Adipocyte (in vitro differentiated cells): ENCODE measurements at regions not wholly inside any gene's neighbourhood (a gene's known extent, or its start where the extent isn't known, plus 50 kb on each side); places are given as distances from the start of the nearest gene placed in this dataset.

Source experiments
- DNase-seq: peaks from one replicate; pipeline ENCODE4 v3.0.0-alpha.2; 2015; ENCODE audit warnings: low read depth
- H3K27me3 ChIP-seq: replicated peaks from 2 replicates; pipeline ENCODE4 v1.7.0; 2013; ENCODE audit warnings: mild to moderate bottlenecking, low read length, moderate library complexity; ENCODE audit not compliant: control insufficient read depth, insufficient read depth
- H3K36me3 ChIP-seq: 2 replicates; pipeline ENCODE4 v1.7.0; 2013; ENCODE audit warnings: low read length, mild to moderate bottlenecking, moderate library complexity; ENCODE audit not compliant: control insufficient read depth, insufficient read depth, severe bottlenecking
- H3K4me1 ChIP-seq: 2 replicates; pipeline ENCODE4 v1.7.0; 2013; ENCODE audit warnings: mild to moderate bottlenecking, low read length, moderate library complexity; ENCODE audit not compliant: control insufficient read depth, insufficient read depth
- H3K4me3 ChIP-seq: 2 replicates; pipeline ENCODE4 v1.7.0; 2013; ENCODE audit warnings: mild to moderate bottlenecking, low read length, moderate library complexity
- H3K9ac ChIP-seq: 2 replicates; pipeline ENCODE4 v1.7.0; 2013; ENCODE audit warnings: mild to moderate bottlenecking, low read length, moderate library complexity
- H3K9me3 ChIP-seq: 2 replicates; pipeline ENCODE4 v1.7.0; 2013; ENCODE audit warnings: mild to moderate bottlenecking, low read length, moderate library complexity; ENCODE audit not compliant: control insufficient read depth

DNA sequence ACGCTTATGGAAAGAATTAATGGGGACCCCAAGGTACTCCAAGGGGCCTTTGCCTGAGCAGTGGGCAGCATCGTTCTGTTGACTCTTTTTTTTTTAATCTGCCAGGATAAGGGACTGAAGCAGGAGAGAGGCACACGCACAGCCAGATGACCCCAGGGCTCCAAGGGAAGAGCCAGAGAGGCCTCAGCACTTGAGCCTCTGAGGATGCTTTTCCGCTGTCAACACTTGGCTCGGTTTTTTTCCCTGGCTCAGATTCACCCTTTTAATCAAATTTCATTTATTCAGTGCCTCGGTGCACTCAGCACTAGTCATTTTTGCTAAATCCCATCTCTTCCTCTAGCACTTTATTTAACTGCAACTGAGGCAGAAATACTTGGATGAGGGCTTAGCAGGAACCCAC, 226.3 kb downstream of the FGF9 start:
- peaks cover 16% of the 10 kb centered on the region for H3K4me1 ChIP-seq
- no peaks in the 10 kb centered on the region for H3K27me3 ChIP-seq
- H3K4me3 ChIP-seq = no peak overlapping the region
- H3K36me3 ChIP-seq = no peaks in the 10 kb centered on the region
- no peak overlapping the region for H3K9ac ChIP-seq
- H3K9me3 ChIP-seq = no peaks in the 10 kb centered on the region
- no peak for DNase-seq

DNA sequence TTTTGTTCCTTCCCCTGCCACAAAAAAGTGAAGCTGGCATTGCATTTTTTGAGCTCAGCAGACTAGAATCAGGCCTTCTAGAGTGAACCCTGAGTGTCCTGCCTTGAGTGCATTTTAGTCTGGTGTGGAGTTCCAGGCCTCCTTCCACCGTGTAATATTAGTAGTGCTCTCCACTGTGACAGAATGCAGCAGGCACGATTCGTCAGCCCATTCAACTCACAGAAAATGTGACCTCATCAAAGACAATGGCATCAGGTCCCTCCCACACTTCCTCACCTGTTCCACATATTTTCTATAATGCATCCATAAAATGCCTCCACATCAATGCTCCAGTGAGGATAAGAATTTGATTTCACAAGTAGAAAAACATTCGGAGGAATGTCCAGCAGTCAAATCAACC, 227.6 kb downstream of the FGF9 start:
- no peak for DNase-seq
- Histone ChIP-seq H3K36me3 (no peaks in the 10 kb centered on the region), H3K9me3 (no peaks in the 10 kb centered on the region), H3K4me1 (peaks cover 18% of the 10 kb centered on the region), H3K27me3 (no peaks in the 10 kb centered on the region), H3K4me3 (no peak overlapping the region), H3K9ac (no peak overlapping the region)

DNA sequence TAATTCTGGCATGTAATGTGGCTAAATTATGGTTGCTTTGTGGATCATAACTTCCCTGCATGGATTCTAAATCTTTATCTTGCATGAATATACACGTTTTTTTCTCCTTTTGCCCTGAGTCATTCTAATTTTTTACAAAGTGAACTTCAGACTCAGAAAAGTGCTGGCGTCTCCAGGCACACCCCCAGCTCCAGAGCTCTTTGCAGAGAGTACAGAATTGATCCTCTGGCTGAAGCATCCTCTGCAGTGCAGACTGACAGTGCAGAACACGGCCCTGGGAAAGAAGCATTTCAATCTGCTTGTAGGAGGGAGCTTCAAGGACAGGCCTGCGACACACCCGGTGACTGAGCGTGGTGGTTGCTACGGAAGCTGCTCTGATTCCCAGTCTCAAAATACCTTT, 228.1 kb downstream of the FGF9 start:
- H3K27me3 ChIP-seq = peaks cover 2% of the 10 kb centered on the region
- no peak overlapping the region for H3K9ac ChIP-seq
- no peaks in the 10 kb centered on the region for H3K9me3 ChIP-seq
- H3K4me1 ChIP-seq = peaks cover 18% of the 10 kb centered on the region
- no peak overlapping the region for H3K4me3 ChIP-seq
- DNase-seq = no peak
- no peaks in the 10 kb centered on the region for H3K36me3 ChIP-seq

DNA sequence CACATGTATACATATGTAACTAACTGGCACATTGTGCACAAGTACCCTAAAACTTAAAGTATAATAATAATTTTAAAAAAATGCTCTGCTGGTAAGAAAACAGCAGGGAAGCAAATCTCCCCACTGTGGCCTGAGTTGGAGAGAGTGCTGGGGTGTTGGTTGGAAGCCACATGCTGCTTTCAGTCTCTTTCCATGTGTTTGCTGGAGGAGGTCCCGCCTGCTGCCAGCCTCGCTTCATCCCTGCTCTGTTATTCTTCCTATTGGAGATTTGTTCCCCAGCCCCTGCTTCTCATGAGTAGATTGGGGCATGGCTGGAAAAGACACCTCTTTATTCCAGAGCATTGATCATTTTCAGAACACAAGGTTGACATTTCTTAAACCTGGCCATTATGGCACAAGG, 230.5 kb downstream of the FGF9 start:
- H3K27me3 ChIP-seq = peaks cover 5% of the 10 kb centered on the region
- H3K9me3 ChIP-seq = no peaks in the 10 kb centered on the region
- peak overlapping the region; percentile 38 for H3K9ac ChIP-seq
- no peak for DNase-seq
- no peak overlapping the region for H3K4me3 ChIP-seq
- no peaks in the 10 kb centered on the region for H3K36me3 ChIP-seq
- peaks cover 18% of the 10 kb centered on the region for H3K4me1 ChIP-seq

DNA sequence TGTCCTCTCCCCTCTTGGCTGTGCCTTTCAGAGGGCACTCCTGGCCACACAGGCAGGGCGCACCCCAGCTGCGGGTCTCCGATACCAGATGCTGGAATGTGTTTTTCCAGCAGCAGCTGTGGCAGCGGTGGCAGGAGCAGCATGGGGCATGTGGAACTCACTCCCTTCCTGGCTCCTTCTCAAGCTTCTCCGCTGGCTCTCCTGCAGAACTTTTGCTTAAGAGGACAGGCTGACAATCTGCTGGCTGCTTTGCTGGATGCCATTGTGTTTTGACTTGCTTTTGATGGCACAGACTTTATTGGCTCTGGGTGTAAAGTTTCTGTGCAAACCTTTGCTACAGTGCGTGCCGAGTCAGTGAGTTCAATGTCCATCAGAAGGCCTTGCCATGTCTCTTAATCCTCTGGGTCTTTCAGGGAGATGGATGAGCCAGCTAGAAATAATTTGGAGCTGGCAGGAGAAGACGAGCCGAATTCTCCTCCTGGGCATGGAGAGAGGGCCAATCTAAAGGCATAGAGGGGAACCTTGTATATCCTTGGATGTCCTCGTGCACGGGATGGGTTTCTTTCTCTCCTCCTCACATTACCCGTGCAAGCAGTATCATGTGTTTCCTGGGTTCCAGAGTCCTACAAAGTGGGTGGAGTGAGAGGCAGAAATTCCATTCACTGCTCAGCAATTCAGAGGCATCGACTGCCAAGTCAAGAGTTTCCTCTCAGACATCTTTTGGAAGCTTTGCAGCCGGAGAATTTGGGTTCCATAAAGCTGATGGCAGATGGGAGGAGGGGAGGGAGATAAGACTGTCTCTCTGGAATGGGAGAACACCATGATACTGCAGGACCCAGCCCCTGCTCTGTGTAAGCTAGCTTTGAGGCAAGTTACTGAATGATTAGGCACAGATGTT, 231.2 kb downstream of the FGF9 start:
- no peaks in the 10 kb centered on the region for H3K9me3 ChIP-seq
- DNase-seq = no peak
- H3K36me3 ChIP-seq = no peaks in the 10 kb centered on the region
- H3K4me1 ChIP-seq = peaks cover 18% of the 10 kb centered on the region
- H3K4me3 ChIP-seq = no peak overlapping the region
- peak overlapping the region; percentile 38 for H3K9ac ChIP-seq
- peaks cover 5% of the 10 kb centered on the region for H3K27me3 ChIP-seq

DNA sequence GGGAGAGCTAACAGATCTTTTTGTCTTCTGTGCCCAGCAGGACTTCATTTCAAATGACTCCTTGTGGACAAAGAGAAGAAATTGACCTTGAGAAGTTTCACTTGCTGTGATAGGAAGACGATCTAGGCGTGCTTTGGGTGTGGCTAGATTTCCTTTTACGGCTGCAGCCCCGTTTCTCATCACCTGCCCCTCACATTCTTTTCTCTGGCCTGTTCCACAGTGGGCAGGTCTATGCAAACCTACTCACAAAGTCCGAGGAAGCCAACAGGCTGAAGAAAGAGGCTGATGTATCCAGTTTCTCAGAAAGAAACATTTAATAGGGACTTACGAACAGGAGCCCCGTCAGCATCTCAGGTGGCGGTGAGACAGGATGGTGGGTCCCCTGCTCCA, 231.8 kb downstream of the FGF9 start:
- Histone ChIP-seq H3K27me3 (peaks cover 5% of the 10 kb centered on the region), H3K36me3 (no peaks in the 10 kb centered on the region), H3K4me1 (peaks cover 13% of the 10 kb centered on the region), H3K9me3 (no peaks in the 10 kb centered on the region), H3K4me3 (no peak overlapping the region), H3K9ac (no peak overlapping the region)
- DNase-seq = no peak

DNA sequence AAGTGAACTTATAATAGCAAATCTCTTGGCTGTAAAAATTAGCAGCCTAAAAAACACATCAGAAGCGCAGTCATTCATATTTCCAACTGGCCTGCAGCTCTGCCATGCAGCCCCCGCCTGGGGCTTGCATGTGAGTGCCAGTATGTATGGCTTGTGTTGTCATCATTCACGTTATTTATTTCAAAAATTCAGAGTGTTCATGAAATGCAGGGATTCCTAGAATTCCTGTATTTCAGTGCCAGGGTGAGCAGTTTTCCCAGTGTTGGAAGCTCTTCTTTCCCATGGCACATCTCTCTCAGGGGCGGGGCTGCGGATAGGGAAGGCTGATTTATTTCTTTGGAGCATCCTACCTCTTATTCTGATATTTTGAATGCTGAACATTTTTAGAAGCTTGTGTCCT, 234.6 kb downstream of the FGF9 start:
- Histone ChIP-seq H3K9me3 (no peaks in the 10 kb centered on the region), H3K4me3 (no peak overlapping the region), H3K9ac (no peak overlapping the region), H3K36me3 (no peaks in the 10 kb centered on the region), H3K27me3 (peaks cover 5% of the 10 kb centered on the region), H3K4me1 (peaks cover 8% of the 10 kb centered on the region)
- no peak for DNase-seq

DNA sequence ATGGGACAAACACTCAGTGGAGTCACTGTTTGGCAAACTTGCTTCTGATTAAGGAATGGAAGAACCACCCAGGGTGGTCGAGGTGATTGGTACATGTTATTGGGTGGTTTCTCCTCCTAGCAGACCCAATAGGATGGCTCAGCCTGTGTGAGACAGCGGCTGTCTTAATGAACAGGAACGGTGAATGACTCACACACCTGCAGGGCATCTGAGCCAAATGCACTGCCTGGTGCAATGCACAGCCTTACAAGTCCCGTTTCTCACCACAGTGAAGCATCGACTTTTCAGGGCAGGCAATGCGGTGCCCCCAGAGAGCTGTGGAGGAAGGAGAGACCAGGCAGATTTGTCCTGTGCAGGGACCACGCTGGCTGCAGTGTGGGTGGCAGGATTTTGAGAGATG, 238.5 kb downstream of the FGF9 start:
- no peak overlapping the region for H3K9ac ChIP-seq
- no peaks in the 10 kb centered on the region for H3K9me3 ChIP-seq
- H3K36me3 ChIP-seq = no peaks in the 10 kb centered on the region
- no peak for DNase-seq
- H3K4me3 ChIP-seq = no peak overlapping the region
- H3K27me3 ChIP-seq = no peaks in the 10 kb centered on the region
- no peaks in the 10 kb centered on the region for H3K4me1 ChIP-seq

DNA sequence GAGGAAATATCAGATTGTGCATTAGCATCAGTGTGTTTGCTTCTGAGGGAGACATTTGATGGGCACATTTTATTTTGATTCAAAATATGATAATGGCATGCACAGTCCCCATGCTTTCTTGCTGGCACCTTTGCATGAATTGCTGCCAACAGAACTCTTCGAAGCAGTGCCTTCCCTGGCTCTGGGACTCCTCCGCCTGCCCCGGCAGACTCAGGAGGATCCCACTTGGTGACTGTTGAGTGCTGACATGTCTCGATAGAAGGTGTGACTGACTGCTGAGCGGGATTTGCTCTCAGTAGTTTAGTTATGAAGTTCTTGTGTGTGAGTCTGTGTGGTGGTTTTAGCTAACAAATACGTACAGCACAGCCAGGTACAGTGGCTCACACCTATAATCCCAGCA, 239.7 kb downstream of the FGF9 start:
- no peak for DNase-seq
- Histone ChIP-seq H3K4me3 (no peak overlapping the region), H3K9me3 (no peaks in the 10 kb centered on the region), H3K9ac (no peak overlapping the region), H3K36me3 (no peaks in the 10 kb centered on the region), H3K4me1 (no peaks in the 10 kb centered on the region), H3K27me3 (no peaks in the 10 kb centered on the region)

DNA sequence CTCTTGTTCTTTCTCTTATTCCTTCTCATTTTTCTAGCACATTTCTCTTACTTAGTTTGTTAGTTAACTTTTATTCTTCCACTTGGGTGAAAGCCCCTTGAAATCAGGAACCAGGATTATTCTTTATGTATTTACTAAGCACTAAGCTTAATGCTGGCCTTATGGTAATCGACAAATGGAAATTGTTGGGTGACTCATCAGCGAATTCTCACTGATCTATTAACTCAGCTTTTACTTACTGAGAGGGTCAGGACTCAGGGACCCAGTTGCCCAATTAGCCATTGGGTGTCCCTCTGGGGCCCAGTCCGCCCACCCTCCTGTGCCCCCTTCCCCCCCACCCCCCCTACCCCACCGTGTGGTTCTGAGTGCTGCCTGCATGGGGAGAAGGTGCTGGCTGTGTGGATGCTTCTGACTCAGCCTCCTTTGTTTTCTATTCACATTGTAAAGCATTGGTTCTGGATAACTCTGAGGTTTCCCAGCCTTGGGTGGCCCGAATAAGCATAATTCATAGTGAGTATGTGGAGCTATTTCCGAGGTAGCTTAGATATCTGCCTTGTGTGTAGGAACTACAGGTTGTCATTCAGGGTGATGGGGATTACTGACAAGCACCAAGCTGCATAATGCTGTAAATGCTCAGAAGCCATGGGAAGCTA, 240.9 kb downstream of the FGF9 start:
- H3K9me3 ChIP-seq = no peaks in the 10 kb centered on the region
- H3K4me3 ChIP-seq = no peak overlapping the region
- no peak for DNase-seq
- no peaks in the 10 kb centered on the region for H3K4me1 ChIP-seq
- no peaks in the 10 kb centered on the region for H3K27me3 ChIP-seq
- no peaks in the 10 kb centered on the region for H3K36me3 ChIP-seq
- H3K9ac ChIP-seq = no peak overlapping the region

DNA sequence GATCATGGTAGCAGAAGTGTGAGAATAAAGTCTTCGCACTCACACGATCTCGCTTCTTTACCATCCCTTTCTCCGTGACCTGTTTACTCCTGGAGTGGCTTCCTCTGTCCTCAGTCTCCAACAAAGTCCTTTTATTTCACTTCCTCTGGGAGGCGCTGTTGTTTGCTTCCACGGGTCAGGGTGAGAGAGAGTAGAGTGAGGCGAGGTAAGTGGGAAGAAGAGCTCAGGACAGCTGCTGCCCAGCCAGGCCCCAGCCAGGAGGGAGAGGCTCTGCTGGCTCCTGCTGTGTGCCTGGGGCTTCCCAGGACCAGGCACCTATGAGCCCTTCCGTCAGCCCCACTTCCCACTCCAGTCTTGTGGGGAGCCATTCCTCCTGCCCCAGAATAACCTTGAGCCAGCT, 242.1 kb downstream of the FGF9 start:
- Histone ChIP-seq H3K9ac (no peak overlapping the region), H3K9me3 (no peaks in the 10 kb centered on the region), H3K27me3 (no peaks in the 10 kb centered on the region), H3K4me1 (no peaks in the 10 kb centered on the region), H3K36me3 (no peaks in the 10 kb centered on the region), H3K4me3 (no peak overlapping the region)
- no peak for DNase-seq
